RPMI7951 (cell line): ENCODE measurements at regions not wholly inside any gene's neighbourhood (a gene's known extent, or its start where the extent isn't known, plus 50 kb on each side); places are given as distances from the start of the nearest gene placed in this dataset.

Source experiments
- DNase-seq: peaks from one replicate; pipeline ENCODE4 v3.0.0-alpha.2; 2012; ENCODE audit warnings: low read depth

- DNase-seq, result no peak
Observed at GRCh38 chr5:143498821-143499220, 95.3 kb upstream of the NR3C1 start.

- no peak for DNase-seq
Observed at GRCh38 chr5:143497749-143498148, 94.3 kb upstream of the NR3C1 start.

- no peak for DNase-seq
Observed at GRCh38 chr5:143496943-143497342, 93.5 kb upstream of the NR3C1 start.

GRCh38 chr5:143495821-143496275, 92.4 kb upstream of the NR3C1 start:
- DNase-seq, result peak; percentile 54

- peak; percentile 42 for DNase-seq
Observed at GRCh38 chr5:143495110-143495509, 91.6 kb upstream of the NR3C1 start.

GRCh38 chr5:143494595-143494994, 91.1 kb upstream of the NR3C1 start:
- no peak for DNase-seq

GRCh38 chr5:143494162-143494561, 90.7 kb upstream of the NR3C1 start:
- DNase-seq, result peak; percentile 68

- DNase-seq, result no peak
Observed at GRCh38 chr5:143492783-143493182, 89.3 kb upstream of the NR3C1 start.

GRCh38 chr5:143491646-143492045, 88.2 kb upstream of the NR3C1 start:
- no peak for DNase-seq

GRCh38 chr5:143488381-143488780, 84.9 kb upstream of the NR3C1 start:
- no peak for DNase-seq

GRCh38 chr5:143484601-143485000, 81.1 kb upstream of the NR3C1 start:
- DNase-seq, result no peak

- DNase-seq, result no peak
Observed at GRCh38 chr5:143481697-143482531, 78.4 kb upstream of the NR3C1 start.

- DNase-seq, result no peak
Observed at GRCh38 chr5:143480001-143480400, 76.5 kb upstream of the NR3C1 start.

GRCh38 chr5:143479394-143479793, 75.9 kb upstream of the NR3C1 start:
- no peak for DNase-seq

GRCh38 chr5:143476601-143477211, 73.2 kb upstream of the NR3C1 start:
- DNase-seq, result no peak

GRCh38 chr5:143474616-143475015, 71.1 kb upstream of the NR3C1 start:
- DNase-seq, result no peak

- no peak for DNase-seq
Observed at GRCh38 chr5:143473481-143473880, 70.0 kb upstream of the NR3C1 start.

- no peak for DNase-seq
Observed at GRCh38 chr5:143472576-143472975, 69.1 kb upstream of the NR3C1 start.

GRCh38 chr5:143471666-143472464, 68.4 kb upstream of the NR3C1 start:
- no peak for DNase-seq

GRCh38 chr5:143471041-143471509, 67.6 kb upstream of the NR3C1 start:
- DNase-seq, result peak; percentile 57

GRCh38 chr5:143470120-143470519, 66.6 kb upstream of the NR3C1 start:
- DNase-seq, result no peak

GRCh38 chr5:143469125-143469524, 65.6 kb upstream of the NR3C1 start:
- DNase-seq, result no peak
